Limb (tissue), 2 donors: ENCODE measurements at regions not wholly inside any gene's neighbourhood (a gene's known extent, or its start where the extent isn't known, plus 50 kb on each side); places are given as distances from the start of the nearest gene placed in this dataset.
A peak's percentile ranks its signal among the peaks of the same experiment; 100 is the strongest.

Experiments used
- DNase-seq, 2 donors: peaks; one replicate each; pipeline ENCODE4 v3.0.0-alpha.2; 2016; ENCODE audit errors: extremely low spot score in 2 of 2

- no peak for DNase-seq
Measured at GRCh38 chr18:40096675-40097074, 1858.4 kb upstream of the PIK3C3 start.

- no peak for DNase-seq
Measured at GRCh38 chr18:40094441-40094840, 1860.6 kb upstream of the PIK3C3 start.

DNA sequence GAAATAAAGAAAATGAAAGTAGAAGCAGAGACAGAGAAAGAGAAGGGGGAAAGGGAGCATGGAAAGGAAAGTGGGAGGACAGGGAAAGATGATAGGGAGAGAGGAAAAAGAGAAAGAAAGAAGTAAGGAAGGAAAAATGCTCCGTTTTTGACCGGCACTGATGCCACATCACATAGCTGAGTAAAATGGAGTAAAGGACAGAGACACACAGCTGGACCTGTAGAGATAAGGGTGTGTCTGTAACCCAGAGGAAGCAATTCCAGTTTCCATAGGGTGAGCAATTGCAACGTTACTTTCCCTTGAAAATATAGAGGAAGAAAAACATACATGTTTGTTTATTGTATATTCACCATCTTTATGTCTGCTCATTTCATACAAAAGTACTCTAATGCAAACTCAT is 1866.9 kb upstream of the PIK3C3 start:
- no peak for DNase-seq

DNA sequence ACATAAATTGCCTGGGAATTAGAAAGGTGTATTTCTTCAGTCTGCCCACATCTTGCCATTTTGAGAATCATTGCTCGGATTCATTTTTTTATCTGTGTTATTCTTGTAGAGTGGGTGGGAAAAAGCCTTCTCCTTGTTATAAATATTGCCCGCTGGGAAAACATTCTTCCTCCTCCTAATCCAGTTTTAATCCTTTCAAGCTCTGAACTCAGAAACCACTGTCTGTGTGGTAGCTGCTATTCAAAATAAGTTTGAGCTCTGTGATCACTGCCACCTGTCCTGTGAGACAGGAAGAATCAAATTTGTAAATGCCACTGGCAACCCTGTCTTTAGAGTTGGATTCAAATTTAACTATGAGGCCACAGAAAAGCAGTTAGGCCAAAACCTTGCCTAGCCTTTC is 1875.2 kb upstream of the PIK3C3 start:
- no peak for DNase-seq

DNA sequence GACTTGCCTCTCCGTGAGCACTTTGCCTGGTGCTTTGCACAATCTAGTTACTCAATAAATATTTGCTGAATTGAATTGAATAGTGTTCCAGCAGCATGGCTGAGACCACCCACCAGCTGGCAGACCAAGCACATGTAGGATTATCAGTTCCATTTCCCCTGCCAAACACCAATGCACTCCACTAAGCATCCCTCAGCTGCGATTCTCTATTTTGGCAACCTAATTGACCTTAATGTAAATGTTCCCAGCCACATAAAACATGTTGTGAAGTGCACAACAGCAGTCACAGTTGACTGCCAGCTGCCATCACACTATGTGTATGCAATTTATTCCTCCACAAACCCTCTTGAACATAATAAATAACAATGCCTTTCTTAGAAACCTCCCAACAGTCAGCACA is 1879.4 kb upstream of the PIK3C3 start:
- DNase-seq: no peak

DNA sequence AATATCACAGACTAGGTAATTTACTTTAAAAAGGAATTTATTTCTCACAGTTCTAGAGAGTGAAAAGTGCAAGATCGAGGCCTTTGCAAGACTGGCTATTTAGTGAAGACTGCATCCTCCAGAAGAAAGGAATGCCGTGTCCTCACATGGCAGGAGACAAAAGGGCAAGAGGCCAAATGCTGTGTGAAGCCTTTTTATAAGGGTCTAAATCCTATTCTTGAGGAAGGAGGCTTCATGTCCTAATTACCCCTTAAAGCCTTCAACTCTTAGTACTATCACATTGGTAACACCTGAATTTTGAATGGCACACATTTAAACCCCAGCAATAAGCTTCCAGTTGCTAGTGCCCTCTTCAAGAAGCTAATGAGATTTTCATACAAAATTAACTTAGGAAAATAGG is 1882.3 kb upstream of the PIK3C3 start:
- no peak for DNase-seq

- DNase-seq: no peak
Measured at GRCh38 chr18:40066368-40066767, 1888.7 kb upstream of the PIK3C3 start.

DNA sequence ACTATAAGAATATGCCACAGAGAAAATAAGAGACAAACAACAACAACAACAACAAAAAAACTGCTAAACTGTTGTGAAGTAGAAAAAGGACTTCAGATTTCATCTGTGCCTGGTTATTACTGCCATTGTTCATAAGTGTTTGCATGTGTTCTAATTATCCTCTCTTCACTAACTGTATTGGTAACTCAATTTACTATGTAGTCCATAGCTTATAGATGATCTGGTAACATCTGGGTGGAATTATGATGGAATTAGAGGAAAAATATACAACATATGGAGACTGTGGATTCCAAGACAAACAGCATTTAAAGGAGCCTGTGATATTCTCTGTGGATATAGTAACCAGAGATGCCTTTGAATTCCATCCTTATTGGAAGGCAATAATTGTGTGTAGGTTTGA is 1891.5 kb upstream of the PIK3C3 start:
- DNase-seq: peak in 1 of 2 donors; percentile 20

- DNase-seq: no peak
Measured at GRCh38 chr18:40061086-40061485, 1893.9 kb upstream of the PIK3C3 start.

- no peak for DNase-seq
Measured at GRCh38 chr18:40060562-40060961, 1894.5 kb upstream of the PIK3C3 start.

DNA sequence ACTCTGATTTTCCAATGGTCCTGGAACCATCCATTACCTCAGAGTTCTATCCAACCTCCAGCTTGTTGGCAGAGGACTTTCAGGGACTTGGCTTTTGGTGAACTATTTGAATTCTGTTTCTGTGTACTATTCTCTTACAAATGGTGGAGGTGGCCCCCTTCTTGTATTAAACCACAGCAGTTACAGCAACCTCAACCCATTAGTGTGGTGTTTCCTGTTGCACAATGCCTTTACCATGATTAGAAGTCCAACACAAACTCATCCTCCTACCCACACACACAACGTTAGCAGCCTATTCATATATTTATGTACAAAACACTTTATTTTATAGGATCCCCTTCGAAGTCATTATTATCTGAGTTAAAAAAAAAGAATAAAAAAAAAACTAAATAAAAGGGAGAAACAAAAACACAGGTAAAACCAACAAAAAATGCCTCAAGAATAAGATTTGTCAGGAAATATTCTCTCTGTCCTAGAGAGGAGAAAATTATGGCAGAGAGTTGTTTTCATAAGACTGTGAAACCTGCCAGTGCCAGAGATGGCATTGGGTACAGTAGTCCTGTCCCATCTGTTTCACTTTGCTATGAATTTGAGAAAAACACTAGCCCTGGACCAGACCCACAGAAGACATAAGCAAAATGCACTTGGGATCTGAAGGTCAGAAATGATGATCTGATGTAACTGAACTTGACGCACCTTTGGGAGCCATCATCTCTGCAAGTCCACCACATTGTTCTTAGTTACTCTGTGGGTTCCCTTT is 1896.0 kb upstream of the PIK3C3 start:
- DNase-seq: no peak

DNA sequence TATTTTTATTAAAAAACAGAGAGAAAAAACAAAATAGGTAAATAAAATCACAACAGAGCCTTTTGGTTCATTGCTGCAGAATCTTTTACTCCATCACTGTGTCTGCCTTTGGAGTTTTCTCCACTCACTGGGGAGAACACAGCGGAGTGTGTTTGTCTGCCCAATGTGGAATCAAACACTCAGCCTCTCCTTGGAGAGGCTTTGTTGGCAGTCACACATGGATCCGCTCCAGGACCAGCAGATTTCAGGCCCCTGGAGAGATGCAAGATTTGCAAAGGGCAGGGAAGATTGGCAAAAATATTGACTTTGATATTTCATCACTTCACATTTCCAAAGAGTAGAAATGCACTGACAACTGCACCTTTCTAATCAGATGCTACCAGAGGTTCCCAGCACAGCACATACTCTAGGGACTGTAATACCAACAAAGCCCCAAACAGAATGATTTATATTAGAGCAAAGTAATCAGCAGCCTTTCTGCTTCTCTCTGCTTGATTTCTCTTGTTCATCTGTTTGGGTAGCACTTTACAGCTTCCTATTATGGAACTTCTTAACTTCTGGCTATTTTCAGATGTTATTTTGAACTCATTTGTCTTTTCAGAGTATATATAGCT is 1898.8 kb upstream of the PIK3C3 start:
- no peak for DNase-seq

- DNase-seq: no peak
Measured at GRCh38 chr18:40055262-40055661, 1899.8 kb upstream of the PIK3C3 start.

- no peak for DNase-seq
Measured at GRCh38 chr18:40049716-40050115, 1905.3 kb upstream of the PIK3C3 start.

- peak in 1 of 2 donors; percentile 31 for DNase-seq
Measured at GRCh38 chr18:40048886-40049650, 1906.0 kb upstream of the PIK3C3 start.

- DNase-seq: no peak
Measured at GRCh38 chr18:40048253-40048652, 1906.8 kb upstream of the PIK3C3 start.

DNA sequence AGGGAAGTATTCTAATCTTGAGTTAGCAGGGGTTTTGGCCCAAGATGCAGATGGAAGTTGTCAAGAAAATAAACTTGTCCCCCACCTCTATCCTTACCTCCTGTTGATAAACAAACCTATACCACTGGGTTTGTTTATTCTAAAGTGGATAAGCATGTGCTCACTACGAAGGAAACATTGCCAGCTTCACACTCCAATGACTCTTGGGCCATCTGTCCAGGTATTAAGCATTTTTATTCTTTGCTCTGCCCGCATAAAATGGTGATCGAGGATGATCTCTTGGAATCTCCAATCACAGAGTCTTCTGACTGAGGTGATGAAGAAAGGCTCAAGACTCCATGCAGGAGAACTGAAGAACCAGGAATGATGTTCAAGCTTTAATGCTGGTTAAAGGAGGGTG is 1908.4 kb upstream of the PIK3C3 start:
- no peak for DNase-seq

DNA sequence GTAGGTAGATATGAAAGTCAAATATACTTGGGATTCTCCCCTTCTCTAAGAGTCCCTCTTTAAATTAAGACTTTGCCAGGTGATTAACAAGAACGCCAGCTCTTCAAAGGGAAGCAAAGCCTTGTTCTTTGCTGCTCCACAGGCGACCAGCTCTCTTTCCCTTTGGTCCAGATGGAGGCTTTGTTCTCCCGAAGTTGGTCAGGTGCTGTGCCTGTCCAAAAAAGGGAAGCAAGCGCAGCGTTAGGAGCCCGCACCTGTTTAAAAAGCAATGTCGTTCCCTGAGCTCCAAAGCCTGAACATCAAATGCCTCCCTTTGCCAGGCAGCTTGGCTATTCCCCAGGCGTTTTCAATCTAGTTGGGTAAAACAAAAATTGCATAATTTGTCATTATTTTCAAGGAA is 1913.1 kb upstream of the PIK3C3 start:
- DNase-seq: no peak

GRCh38 chr18:40040574-40040973 is 1914.5 kb upstream of the PIK3C3 start:
- no peak for DNase-seq

DNA sequence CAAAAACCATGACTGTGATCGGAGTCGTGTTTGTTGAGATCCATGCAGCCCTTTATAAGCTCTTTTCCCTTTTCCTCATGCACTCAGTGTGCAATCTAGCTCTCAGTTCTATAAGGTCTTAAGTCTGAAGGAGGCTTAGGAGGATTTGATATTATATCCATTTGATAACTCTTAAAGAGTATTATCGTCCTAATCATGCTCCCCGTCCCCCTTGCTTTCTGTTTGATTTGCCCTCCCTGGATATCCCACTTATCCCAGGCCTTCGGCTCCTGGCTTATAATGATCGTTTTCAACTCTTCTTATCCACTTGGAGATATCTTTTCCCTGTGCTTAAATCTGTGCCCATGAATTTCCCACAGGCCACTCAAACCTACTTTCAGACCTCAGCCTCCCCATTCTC is 1917.7 kb upstream of the PIK3C3 start:
- no peak for DNase-seq

GRCh38 chr18:40036861-40037260 is 1918.2 kb upstream of the PIK3C3 start:
- no peak for DNase-seq

DNA sequence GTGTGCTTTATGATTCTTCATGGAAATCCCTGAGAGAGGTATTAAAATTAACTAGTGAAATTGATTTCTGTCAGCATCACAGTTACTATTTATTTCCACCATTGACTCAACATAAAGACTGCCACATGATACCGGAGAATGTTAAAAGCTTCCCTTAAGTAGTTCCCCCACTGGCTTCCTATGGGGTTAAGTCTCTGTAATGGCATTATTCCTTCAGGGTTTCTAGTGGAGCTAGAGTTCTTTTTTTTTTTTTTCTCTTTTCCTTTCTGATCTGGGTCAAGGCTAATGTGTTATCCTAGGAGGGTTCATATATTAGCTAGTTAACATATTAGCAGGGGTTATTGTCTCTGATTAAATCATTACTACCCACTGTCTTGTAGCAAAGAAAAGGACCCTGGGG is 1919.1 kb upstream of the PIK3C3 start:
- DNase-seq: no peak

GRCh38 chr18:40032076-40032475 is 1923.0 kb upstream of the PIK3C3 start:
- DNase-seq: no peak
